CD4-positive, alpha-beta T cell treated with Interleukin-15 for 4 hours (primary cell): ENCODE measurements at regions not wholly inside any gene's neighbourhood (a gene's known extent, or its start where the extent isn't known, plus 50 kb on each side); places are given as distances from the start of the nearest gene placed in this dataset.

Source experiments
- DNase-seq: peaks from one replicate; pipeline ENCODE4 v3.0.0-alpha.2; 2020; ENCODE audit warnings: low spot score

DNA sequence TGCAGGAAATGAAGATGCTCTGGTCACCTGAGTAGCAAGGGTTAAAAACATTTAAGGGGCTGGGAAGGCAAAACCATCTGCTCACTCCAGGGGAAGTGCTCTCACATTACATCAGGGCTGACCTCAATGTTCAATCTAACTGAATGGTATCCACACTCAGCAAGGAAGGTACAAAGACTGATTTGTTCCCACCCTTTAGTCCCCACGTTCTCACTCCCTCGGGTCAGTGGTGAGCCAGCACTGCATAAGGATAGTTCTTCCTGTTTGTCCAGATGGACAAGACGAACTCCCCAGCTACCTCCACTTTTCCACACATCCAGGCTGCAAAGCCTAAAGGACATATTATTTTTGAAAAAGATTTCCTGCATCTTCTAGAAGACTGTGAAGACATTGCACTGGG is 126.6 kb upstream of the SLC14A2 start:
- no peak for DNase-seq

DNA sequence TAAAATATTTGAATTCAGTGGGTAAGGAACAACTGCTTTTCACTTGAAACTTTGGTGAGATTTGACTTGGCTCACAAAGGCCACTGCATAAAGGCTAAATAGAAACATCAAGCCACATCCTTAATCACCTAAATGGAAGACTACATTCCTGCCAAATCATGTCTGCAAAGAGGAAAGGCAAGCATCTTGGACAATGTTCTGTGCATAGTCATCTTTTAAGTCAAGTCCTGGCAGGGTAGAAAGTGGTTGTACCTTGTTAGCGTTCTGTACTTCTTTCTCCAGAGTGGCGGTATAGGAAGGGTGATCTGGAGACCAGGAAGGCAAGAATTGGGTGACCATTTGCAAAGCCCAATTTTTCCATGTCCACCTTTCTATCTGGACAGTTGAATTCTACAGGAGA is 121.4 kb upstream of the SLC14A2 start:
- DNase-seq = no peak

DNA sequence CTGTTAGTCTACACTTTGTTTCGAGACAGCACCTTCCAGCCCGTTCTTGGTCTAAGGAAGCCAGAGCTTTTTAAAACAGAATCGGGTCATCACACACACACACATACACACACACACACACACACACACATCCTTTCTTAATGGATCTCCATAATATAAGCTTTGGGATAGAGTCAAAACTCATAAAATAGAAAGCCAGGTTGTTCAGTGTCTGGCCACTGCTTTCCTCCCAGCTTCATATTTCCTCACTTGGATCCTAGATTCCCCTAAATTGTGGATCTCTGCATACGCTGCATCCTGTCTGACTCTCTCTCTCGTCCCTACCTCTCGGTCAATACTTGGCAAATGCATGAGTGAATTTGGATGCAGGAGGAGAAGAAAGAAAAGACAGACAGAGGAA is 120.5 kb upstream of the SLC14A2 start:
- no peak for DNase-seq

DNA sequence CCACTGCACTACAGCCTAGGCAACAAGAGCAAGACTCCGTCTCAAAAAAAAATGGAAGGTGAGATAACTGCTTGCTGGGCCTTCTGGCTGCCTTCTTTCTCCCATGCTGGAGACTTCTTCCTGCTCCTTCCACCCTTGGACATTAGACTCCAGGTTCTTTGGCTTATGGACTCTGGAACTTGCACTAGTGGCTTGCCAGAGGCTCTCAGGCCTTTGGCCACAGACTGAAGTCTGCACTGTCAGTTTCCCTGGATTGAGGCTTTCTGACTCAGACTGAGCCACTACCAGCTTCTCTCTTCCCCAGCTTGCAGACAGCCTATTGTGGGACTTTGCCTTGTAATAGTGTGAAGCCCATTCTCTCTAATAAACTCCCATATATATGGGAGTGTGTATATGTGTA is 118.5 kb upstream of the SLC14A2 start:
- DNase-seq = no peak

DNA sequence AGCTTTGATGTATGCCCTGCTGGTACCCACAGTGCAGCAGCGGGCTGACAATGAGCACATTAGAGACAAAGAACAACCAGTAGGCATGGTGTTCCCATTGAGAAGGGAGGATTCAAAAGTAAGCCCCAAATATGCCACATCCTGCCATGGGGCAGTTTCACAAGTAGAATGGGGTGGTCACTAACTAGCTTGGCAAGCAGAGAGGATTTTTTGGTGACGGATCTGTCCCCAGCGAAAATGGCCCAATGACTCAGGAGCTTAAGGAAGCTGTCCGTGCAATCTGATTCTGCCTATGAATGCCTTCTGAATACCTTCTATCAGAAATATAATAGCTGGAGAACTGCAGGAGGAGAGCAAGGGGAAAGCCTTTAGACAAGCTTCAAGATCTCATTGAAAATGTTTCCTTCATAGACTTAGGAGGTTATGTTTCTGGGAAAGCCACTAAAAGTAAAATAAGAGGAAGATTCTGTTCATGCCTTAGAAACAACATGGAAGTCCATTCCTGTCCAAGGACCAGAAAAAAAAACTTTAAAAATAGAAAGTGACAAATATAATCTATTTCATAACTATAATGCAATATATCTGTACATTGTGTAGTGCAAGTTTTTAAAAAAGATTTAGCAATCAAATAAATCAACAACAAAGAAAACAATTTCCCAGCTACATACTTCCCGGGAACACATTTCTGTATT is 117.5 kb upstream of the SLC14A2 start:
- DNase-seq = no peak

DNA sequence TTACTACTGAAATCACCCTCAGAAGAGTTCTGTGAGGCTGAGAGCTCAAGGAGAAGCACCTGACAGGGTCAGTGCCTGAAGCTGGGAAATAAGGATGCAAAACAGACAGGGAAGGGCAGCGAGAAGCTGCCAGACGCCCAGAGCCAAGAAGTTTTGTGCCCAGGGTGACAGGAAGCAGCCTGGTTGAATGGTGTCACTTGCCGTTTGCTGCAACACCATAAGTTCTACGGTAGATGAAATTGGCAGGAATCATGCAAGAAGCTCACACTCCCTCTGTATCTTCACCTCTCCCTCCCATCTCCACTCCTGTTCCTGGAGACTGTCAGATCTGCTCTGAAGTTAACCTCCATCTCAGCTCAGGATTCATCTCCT is 117.0 kb upstream of the SLC14A2 start:
- DNase-seq = no peak

DNA sequence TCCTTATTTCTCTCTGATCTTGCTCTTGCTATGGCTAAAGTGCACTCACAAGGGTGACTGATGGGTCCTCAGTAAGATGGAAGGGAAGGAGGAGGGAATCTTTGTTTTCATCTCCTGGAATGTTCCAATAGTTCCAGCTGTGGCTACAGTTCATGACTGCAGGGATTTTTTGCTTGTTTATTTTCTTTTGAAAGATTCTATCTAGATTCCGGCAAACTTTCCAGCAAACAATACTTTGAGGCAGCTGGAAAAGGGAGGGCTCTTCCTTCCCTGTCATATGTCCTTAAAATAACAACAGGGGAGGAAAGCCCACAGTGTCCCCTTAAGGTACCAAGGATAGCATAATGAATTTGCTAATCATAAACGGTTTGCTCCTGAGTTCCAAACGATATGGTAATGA is 111.3 kb upstream of the SLC14A2 start:
- no peak for DNase-seq

DNA sequence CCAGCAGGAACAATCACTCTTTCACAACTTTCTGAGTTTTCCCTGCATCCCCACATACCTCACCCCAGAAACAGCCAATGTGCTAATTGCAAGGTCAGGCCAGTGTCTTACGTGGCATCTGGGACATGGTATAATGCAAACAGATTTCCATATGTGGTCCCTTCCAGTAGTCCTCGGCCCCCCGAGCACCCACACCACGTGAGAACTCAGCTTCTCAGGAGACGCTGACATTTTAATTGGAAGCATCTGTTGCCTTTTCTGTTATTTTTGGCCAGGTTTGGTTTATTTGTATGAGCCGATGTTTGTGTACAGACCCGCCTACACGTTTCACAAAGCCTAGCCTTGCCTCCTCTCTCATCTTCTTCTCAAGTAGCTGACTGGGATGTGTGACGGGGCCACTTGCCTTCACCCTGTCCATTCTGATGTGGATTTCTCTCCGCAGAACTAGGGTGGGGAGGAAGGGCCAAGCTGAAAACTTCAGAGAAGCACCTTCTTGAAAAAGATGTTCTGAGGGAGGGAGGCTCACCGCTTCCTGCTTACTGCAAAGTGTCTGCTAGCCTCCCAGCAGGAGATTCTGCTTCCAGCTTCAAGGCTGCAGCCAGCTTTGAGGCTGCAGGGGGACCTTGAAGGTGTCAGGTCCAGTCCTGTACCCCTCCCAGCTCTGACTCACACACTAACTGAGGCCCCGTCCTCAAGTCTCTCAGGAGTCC is 109.6 kb upstream of the SLC14A2 start:
- no peak for DNase-seq

DNA sequence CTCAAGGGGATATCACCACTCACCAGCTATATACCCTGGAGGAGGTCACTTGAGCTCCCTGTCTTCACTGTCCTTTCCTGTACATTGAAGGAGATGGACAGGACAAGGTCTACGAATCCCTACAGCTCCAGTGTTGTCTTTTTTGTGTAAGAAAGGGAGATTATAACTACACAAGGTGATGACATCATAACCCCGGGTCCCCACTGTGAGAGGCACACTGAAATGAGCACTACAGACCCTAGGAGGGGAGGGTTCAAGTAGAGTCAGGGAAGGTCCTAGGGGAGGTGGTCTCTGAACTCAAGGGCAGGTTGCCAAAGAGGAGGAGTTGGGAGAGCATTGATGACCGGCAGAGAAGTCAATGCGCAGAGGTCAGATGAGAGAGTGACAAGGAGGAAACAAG is 108.3 kb upstream of the SLC14A2 start:
- DNase-seq = no peak

DNA sequence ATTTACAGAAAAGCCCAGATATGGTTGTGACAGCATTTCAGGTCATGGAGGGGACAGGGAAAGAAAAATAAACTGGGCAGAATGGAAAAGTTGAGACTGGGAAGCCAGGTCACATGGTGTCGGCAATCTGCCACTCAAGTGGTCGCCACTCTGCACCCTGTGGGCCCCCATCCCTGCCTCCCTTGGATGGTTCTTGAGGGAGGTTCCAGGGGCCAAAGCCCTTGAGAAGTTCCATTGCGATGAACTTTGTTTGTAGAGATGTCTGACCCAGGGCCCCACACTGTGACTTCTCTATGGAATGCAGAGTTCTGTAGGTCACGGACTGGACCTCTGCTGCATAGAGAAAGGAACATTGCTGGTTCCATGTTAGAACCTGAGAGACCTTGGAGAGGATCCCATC is 105.7 kb upstream of the SLC14A2 start:
- no peak for DNase-seq

DNA sequence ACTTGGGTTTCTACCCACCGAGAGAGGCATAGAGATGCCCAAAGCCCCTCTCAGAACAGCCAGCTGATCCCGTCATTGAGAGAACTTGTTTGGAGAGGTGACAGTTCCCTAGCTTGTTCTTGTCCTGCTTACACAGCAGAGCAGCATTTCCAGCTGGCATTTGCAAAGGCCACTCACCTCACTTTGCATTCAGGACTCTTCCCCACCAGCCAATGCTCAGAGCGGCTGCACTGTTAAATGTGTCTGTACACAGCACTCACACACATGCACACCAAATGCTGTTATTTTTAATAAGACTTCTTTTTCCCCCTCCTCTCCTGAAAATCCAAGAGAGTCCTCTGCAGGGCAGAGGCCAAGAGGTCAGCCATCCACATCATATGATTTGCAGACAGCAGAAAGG is 104.6 kb upstream of the SLC14A2 start:
- DNase-seq = no peak

DNA sequence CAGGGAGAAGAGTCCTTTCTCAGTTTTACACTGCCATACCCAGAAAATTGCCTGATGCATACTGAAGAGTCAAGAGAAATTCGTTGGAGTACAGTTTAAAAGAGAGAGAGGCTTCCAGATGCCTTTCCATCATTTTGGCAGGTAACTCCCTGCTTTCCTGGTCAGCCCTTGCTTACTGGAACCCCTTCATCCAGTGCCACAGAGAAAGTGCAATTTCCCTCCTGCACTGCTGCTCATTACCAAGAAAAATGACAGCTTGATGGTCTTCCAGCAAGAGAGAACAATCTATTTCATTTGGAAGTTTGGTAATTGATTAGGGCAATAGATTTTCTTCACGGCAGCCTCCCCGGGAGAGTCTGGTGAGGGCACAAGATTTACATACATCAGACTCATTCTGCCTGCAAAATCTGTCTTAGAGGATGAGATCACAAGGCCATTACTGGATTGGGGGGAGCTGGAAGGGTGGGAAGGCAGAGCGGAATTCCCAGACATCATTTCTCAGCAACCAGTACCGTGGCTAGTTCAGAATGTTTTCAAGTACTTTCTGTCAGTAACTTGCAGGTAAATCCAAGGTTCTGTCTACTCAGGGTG is 102.8 kb upstream of the SLC14A2 start:
- DNase-seq = no peak

DNA sequence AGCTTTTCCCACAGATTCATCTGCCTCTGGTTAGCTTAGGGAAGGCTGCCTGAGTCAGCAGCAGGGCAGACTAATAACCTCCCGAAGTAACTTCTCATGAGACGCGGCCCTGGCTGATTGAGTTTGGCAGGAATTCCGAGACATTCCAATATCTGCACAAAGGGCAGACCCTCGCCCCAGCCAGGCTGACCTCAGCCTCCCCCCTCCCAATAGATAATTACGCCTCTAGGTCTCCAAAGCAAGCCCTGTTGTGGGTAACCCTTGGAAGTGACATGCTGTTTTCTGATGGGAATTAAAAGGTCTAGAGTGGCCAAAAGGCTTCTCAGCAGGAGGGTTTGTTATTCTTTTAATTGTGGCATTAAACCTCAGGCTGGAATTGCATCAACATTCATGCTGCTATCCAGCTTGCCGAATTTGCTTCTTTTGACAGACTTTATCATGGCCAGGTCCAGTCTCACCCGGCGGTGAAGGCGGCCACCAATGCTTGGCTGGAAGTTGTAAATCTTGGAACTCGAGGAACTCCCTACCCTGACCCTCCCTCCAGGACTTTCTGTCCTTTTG is 98.0 kb upstream of the SLC14A2 start:
- DNase-seq = no peak

DNA sequence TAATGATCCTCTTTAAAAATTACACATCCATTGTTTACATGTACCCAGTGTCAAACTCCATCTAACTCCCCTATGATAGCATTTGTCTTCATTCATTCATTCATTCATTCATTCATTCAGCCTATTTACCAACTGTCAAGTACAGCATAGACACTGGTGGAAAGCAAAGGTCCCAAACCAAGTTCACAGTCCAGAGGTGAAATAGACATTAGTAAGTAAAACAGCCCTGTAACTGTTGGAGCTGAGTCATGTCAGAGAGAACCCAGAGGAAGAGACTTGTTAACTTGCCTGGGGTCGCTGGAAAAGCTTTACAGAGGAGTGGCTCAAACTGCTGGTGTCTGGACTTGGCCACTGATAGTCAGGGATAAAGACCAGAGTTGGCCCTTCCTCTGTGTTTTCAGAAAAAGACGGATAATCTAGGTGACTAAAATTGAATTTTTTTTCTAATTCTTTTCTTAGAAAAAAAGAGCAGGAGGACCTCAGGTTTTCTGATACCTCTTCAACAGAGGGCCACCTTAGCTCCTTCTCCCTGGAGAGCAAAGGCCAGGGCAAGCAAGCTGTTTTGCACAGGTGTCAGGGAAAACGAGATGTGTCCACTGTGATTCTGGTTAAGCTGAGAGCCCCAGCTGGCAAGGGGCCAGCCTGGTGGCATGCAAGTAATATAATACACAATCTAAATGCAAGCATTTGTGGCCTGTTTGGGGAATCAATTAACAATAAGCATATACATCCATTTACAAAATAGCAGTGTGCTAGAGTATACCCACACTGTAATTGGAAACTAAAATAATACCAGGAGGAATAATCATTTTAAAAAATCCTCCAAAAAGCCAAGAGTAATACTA is 96.7 kb upstream of the SLC14A2 start:
- DNase-seq = no peak

DNA sequence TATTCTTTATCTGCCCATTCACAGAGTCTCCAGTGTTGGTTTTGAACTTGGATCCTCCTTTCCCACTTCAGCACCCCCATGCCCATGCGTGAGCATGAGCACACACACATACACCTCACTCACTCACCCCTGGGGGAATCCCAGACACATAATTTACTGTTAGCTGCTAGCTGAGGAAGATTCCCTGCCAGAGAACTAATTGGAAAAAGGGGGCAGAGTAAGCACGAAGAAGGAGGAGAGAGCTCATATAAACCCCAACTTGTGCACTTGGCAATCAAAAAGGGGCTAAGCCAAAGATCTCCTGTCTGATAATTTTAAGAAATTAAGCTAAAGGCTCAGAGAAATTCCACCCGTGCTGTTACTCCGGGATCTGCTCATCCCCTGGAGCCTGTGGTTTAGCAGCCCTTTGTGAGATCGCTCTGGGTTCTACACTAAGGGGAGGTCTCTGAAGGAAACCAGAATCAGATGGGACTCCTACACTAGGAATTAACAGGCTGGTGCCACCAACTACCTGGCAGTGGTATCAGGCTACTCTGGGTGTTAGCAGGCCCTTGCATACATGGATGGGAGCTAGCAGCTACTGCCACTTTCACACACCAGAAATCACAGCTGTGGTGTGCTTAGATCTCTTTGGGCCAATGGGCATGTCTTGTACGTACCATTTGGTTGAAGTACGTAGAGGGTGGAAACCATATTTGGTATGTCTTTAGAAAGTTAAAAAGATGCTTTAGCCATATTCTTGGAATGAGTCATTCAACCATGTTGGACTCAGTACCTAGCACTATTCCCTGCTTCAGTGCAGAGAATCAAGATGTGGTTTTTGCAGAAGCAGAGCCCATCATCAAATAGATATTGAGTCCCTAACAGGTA is 95.6 kb upstream of the SLC14A2 start:
- DNase-seq = no peak

DNA sequence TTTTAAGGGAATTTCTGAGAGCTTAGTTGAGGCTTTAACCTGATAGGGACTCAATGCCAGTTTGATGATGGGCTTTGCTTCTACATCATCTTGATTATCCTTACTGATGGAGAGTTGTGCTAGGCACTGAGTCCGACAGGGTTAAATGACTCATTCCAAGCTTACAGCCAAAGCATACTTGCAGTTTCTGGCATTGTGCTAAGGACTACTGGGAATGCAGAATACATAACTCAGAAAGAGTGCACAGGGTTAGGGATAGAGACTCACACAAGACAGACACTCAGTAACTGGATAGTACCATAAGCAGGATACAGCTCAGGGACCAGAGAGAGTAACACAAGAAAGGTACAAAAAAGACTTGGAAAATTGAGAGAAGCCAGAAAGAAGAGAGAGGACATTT is 94.1 kb upstream of the SLC14A2 start:
- no peak for DNase-seq

DNA sequence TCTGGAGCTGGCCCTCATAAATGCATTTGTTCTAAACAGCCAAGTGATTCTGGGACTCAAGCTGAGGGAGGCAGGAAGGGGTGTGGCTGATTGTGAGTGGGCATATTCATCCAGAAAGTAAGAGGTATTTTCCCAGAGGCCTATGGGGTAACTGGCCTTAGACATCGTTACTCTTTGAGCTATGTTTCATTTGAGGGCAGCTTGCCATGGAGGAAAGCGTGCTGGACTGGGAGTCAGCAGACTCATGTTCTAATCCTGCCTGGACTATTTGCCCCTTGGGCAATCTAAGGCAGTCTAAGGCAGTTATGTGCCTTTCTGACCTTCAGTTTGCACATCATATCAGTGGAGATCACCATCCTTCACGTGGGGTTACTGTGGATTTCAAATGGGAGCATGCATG is 93.5 kb upstream of the SLC14A2 start:
- no peak for DNase-seq

DNA sequence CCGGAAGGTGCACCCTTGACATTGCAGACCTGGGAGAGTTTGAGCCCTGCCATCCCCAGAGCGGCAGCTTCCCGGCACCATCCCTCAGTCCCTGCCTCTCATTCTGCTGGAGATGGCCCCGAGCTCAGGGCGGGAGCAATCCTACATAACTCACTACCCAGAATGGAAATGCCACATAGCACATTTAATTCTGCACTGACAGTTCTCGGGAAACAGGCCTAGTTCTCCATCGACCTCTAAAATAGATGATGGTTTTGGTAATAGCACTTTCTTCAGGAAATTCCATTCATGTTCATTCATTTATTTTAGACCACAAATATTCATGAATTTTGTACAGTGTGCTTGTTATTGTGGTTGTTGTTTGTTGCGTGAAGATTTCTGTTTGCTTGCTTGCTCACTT is 92.9 kb upstream of the SLC14A2 start:
- no peak for DNase-seq

DNA sequence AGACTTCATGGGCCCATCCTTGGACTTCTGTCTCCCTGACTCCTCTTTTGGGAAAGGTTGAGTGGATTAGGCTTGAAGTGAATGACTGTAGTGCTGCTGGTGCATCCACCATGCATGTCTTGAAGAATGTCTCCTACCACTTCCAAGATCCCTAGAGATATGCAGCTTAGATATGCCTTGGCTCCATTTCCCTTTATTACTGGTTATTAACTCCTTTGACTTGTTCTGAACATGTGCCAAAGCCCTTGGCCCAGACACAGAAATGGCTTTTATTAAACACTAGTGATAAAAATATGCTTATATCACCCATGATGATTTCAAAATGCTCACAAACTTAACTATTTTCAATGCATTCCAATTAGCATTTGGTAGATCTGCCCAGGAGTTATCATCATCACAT is 90.0 kb upstream of the SLC14A2 start:
- DNase-seq = no peak

DNA sequence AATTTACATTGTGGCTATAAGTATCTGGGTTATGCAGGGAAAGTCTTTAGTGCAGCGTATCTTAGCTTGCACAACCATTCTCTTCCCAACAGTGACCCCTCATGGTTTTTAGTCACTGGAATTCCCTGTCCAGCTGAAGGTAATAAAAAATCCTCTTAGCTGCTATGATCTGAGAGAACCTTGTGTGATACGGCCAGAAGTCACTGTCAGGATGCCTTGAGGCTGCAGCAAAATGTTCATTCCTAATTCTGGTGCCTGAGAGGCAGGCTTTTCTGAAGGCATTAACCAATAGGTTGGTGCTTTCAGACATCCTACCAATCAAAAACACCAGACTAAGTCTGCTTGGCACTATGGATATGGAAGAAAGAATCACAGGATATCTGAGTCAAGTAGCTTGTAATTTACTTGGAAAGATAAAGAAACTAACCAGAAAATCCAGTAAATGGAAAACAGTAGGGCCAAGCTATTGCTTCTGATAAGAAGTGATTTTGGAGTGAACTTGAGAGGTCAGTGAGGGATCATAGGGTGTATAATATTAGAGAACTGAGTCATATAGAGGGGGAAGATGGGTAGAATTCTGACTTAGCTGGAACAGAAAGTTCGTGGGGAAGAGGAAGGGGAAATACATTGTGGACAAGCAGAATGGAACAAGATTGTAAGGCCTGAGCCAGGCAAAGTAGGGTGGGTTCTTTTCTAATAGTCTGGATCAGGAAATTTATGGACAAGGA is 89.0 kb upstream of the SLC14A2 start:
- DNase-seq = no peak

DNA sequence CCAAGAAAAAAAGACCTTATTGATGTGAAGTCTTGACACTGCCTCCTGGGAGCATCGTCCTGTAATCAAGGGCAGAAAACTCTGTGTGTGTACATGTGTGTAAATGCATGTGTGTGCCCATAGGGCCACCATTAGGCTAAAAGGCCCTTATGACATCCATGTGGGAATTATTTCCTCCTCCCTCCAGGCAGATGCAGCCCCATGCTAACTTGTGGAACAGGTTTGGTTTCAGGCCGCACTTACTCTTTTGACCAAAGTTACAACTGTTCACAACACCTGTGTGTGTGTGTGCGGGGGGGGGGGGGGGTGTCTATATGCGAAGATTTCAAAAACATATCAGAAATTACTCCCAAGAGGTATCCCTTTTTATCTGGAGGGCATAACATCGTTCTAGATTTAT is 87.4 kb upstream of the SLC14A2 start:
- DNase-seq = no peak
